Mesothelial cell of epicardium (in vitro differentiated cells): ENCODE measurements at regions not wholly inside any gene's neighbourhood (a gene's known extent, or its start where the extent isn't known, plus 50 kb on each side); places are given as distances from the start of the nearest gene placed in this dataset.

Source experiments
- DNase-seq, 2 experiments: peaks; one replicate each; pipeline ENCODE4 v3.0.0; 2021; ENCODE audit warnings: low spot score in 2 of 2; ENCODE audit not compliant: unreplicated experiment in 2 of 2
- H3K27ac Mint-ChIP-seq: 2 replicates; pipeline ENCODE4 v1.8.0; 2021; ENCODE audit warnings: mixed read lengths
- H3K27me3 Mint-ChIP-seq: 2 replicates; pipeline ENCODE4 v1.8.0; 2021; ENCODE audit warnings: low read depth, mixed read lengths
- H3K36me3 Mint-ChIP-seq: 2 replicates; pipeline ENCODE4 v1.8.0; 2021; ENCODE audit warnings: mixed read lengths
- H3K4me1 Mint-ChIP-seq: 2 replicates; pipeline ENCODE4 v1.8.0; 2021; ENCODE audit warnings: mixed read lengths
- H3K4me3 Mint-ChIP-seq: 2 replicates; pipeline ENCODE4 v1.8.0; 2021; ENCODE audit warnings: mild to moderate bottlenecking, moderate library complexity, mixed read lengths
- H3K9me3 Mint-ChIP-seq: 2 replicates; pipeline ENCODE4 v1.8.0; 2021; ENCODE audit warnings: mixed read lengths
- CTCF ChIP-seq: fragments of 200-600 bp; sonication (generic); IDR thresholded peaks from one replicate; pipeline ENCODE4 v1.5.0; 2021; ENCODE audit warnings: antibody characterized with exemption; ENCODE audit not compliant: unreplicated experiment

DNA sequence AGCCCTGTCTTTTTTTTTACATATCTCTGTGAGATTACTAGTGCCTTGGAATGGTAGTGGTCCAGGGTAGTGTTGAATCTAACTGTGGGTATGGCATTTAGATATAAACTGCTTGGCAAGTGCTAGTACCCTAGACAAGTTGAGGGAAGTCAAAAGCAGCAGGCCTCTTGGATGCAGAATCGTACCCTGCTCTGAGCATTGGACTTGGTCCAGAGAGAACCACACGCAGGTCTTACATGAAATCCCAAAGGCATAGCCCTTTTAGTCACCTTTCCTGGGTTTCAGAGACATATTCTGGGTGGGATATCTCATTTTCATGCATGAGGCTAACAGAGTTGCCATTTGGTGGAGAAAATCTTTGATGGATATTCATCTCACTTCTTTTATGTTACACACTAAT is 641.4 kb downstream of the PDCD6IP start:
- no peak for TF ChIP-seq CTCF
- no peak overlapping the region for H3K4me3 Mint-ChIP-seq
- H3K27me3 Mint-ChIP-seq, result no peaks in the 10 kb centered on the region
- no peak overlapping the region for H3K27ac Mint-ChIP-seq
- no peak for DNase-seq
- H3K9me3 Mint-ChIP-seq, result peaks cover 25% of the 10 kb centered on the region
- H3K4me1 Mint-ChIP-seq, result no peaks in the 10 kb centered on the region
- H3K36me3 Mint-ChIP-seq, result no peaks in the 10 kb centered on the region

DNA sequence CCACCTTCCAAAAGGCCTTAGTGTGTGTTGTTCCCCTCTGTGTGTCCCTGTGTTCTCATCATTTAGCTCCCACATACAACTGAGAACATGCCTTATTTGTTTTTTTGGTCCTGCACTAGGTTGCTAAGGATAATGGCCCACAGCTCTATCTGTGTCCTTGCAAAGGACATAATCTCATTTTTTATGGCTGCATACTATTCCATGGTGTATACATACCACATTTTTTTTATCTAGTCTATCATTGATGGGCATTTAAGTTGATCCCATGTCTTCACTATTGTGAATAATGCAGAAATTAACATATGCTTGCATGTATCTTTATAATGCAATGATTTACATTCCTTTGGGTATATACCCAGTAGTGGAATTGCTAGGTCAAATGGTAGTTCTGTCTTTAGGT is 645.7 kb downstream of the PDCD6IP start:
- H3K4me1 Mint-ChIP-seq, result no peaks in the 10 kb centered on the region
- H3K36me3 Mint-ChIP-seq, result no peaks in the 10 kb centered on the region
- no peak overlapping the region for H3K4me3 Mint-ChIP-seq
- DNase-seq, result no peak
- no peak overlapping the region for H3K27ac Mint-ChIP-seq
- peaks cover 66% of the 10 kb centered on the region for H3K9me3 Mint-ChIP-seq
- no peaks in the 10 kb centered on the region for H3K27me3 Mint-ChIP-seq
- TF ChIP-seq CTCF, result no peak

DNA sequence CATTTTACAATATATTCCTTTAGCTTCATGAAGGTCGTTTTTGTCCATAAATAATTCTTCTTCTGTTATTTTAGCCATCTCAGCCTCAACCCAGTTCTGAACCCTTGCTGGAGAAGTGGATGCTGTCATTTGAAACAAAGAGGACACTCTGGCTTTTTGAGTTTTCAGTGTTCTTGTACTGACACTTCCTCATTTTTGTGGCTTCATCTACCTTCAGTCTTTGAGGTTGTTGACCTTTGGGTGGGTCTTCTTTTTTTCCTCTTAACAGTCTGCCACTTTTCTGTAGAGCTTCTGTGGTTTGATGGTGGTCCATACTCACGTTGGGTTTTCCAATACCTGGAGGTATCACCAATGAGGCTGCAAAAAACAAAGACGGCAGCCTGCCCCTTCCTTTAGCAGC is 650.9 kb downstream of the PDCD6IP start:
- H3K27ac Mint-ChIP-seq, result no peak overlapping the region
- H3K36me3 Mint-ChIP-seq, result no peaks in the 10 kb centered on the region
- H3K9me3 Mint-ChIP-seq, result peaks cover 63% of the 10 kb centered on the region

DNA sequence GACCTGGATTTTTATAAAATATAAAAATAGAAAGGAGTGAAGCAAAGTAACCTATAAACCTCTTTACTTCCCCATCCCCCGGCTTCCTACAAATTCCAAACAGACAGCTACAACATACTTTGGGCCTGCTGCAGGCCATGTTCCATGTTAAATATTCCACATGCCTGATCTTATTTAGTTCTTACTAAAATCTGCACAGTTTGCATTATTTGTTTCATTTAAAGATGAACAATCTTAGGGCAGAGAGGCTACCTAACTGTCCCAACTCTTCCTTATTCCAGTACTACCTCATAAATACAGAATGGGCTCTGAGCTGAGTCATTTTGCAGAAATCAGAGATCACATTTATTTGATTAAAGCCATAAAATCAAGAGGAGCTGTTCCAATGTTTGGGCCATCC is 665.0 kb downstream of the PDCD6IP start:
- peaks cover 4% of the 10 kb centered on the region for H3K4me1 Mint-ChIP-seq
- H3K27ac Mint-ChIP-seq, result no peak overlapping the region
- H3K9me3 Mint-ChIP-seq, result peaks cover 26% of the 10 kb centered on the region
- no peak for TF ChIP-seq CTCF
- H3K36me3 Mint-ChIP-seq, result no peaks in the 10 kb centered on the region
- DNase-seq, result no peak
- H3K4me3 Mint-ChIP-seq, result no peak overlapping the region
- H3K27me3 Mint-ChIP-seq, result no peaks in the 10 kb centered on the region

More for the DNA sequence above, 650.9 kb downstream of the PDCD6IP start:
- TF ChIP-seq CTCF, result no peak
- Mint-ChIP-seq H3K4me1 (no peaks in the 10 kb centered on the region), H3K4me3 (no peak overlapping the region), H3K27me3 (no peaks in the 10 kb centered on the region)
- no peak for DNase-seq

- Mint-ChIP-seq H3K4me1 (peaks cover 4% of the 10 kb centered on the region), H3K27me3 (no peaks in the 10 kb centered on the region)
Measured at GRCh38 chr3:34464646-34465045, 666.2 kb downstream of the PDCD6IP start.

More at GRCh38 chr3:34464646-34465045, 666.2 kb downstream of the PDCD6IP start:
- no peaks in the 10 kb centered on the region for H3K36me3 Mint-ChIP-seq
- no peak for DNase-seq
- no peak overlapping the region for H3K4me3 Mint-ChIP-seq
- H3K27ac Mint-ChIP-seq, result no peak overlapping the region
- no peak for TF ChIP-seq CTCF
- H3K9me3 Mint-ChIP-seq, result peaks cover 20% of the 10 kb centered on the region
